ENCODE measurements at regions not wholly inside any gene's neighbourhood (a gene's known extent, or its start where the extent isn't known, plus 50 kb on each side); places are given as distances from the start of the nearest gene placed in this dataset.

DNA sequence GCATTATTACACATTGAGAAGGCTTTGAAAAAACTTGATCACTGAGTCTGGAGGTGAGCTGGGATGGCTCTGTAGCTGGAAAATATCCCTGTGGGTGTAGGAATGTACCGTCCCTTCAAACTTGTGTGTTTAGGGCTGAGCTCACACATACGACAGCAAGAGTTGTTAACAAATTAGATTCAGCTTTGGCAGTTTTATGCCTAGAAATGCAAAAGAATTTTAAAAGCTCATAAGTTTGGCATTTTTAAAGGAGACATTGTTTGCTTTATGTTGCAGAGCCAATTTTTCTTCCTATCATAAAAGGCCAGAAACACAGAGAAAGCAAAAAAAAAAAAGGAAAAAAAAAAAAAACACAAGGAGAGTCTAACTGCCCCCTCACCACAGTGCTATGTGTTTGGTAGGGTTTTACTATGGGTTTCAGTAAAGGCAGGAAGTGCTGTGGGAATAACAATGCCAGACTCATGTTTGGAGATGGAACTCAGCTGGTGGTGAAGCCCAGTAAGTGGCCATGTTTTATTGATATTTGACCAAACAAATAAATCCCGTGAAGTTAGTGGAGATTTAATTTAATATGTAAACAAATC, 78.4 kb downstream of the DAD1 start:
- in situ Hi-C loops (cut with HindIII; ENCODE audit: extremely low pct_ligation_motif_present, low pct_unique_long_range_greater_than_20kb) (no loop called here), intact Hi-C loops (cut with micrococcal nuclease; ENCODE audit: unreplicated experiment) (no loop called here)
- H3K9me3 ChIP-seq (ENCODE audit: low read length): no peaks in the 10 kb centered on the region
- ChIA-PET POLR2A (no interaction called here), CTCF (ENCODE audit: low intra/inter-chr PET ratio, low total read pairs) (no interaction called here)
- H3K4me1 ChIP-seq (ENCODE audit: insufficient read depth, low read length): no peaks in the 10 kb centered on the region
- no peak overlapping the region for H2AFZ ChIP-seq (ENCODE audit: low read length)
- H4K20me1 ChIP-seq (ENCODE audit: insufficient read depth, low read length): no peaks in the 10 kb centered on the region
- H3K4me2 ChIP-seq (ENCODE audit: low read depth, low read length): no peak overlapping the region
- no TSS peak for BruUV-seq (replicated peaks)
- H3K27me3 ChIP-seq (ENCODE audit: control insufficient read depth in 1 of 2, insufficient read depth in 2 of 2, low read length in 2 of 2): peaks cover 5 to 36% of the 10 kb centered on the region in 2 experiments; a peak in 3 of 5 replicates
- DNase-seq (ENCODE audit: low spot score) (no peak), ATAC-seq (no peak), FAIRE-seq (no peak)
- no peak overlapping the region for H3K9ac ChIP-seq (ENCODE audit: insufficient read depth, low read depth, low read length)
- no peak overlapping the region for H3K4me3 ChIP-seq (replicated peaks in 1 of 3; ENCODE audit: insufficient read depth in 1 of 3, low read depth in 2 of 3, low read length in 3 of 3)
- 39% methylated on average over 3 of the region's 3 CpGs for WGBS (ENCODE audit: low lambda C conversion rate)
- no peaks in the 10 kb centered on the region for H3K79me2 ChIP-seq (ENCODE audit: insufficient read depth, low read length)
- H3K36me3 ChIP-seq (replicated peaks in 1 of 2; ENCODE audit: control insufficient read depth in 1 of 2, insufficient read depth in 2 of 2, low read length in 2 of 2): no peaks in the 10 kb centered on the region
- H3K27ac ChIP-seq (ENCODE audit: extremely low read length, insufficient read depth, low read length): no peak overlapping the region
- no peak for TF ChIP-seq KLF9 (CRISPR knock-in tag; IDR thresholded peaks at IDR 0.05; ENCODE audit: low read depth)
- no peak for TF ChIP-seq IKZF4 (CRISPR knock-in tag; IDR thresholded peaks at IDR 0.05; ENCODE audit: borderline replicate concordance, low read depth, not compliant biosample characterization)
- TF ChIP-seq, protein P1, sequence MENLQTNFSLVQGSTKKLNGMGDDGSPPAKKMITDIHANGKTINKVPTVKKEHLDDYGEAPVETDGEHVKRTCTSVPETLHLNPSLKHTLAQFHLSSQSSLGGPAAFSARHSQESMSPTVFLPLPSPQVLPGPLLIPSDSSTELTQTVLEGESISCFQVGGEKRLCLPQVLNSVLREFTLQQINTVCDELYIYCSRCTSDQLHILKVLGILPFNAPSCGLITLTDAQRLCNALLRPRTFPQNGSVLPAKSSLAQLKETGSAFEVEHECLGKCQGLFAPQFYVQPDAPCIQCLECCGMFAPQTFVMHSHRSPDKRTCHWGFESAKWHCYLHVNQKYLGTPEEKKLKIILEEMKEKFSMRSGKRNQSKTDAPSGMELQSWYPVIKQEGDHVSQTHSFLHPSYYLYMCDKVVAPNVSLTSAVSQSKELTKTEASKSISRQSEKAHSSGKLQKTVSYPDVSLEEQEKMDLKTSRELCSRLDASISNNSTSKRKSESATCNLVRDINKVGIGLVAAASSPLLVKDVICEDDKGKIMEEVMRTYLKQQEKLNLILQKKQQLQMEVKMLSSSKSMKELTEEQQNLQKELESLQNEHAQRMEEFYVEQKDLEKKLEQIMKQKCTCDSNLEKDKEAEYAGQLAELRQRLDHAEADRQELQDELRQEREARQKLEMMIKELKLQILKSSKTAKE (CRISPR knock-in tag; IDR thresholded peaks at IDR 0.05; ENCODE audit: borderline replicate concordance): no peak
- TF ChIP-seq GZF1 (CRISPR knock-in tag; IDR thresholded peaks at IDR 0.05): no peak
- no peak for TF ChIP-seq HOXA7 (CRISPR knock-in tag; IDR thresholded peaks at IDR 0.05)
- TF ChIP-seq ZNF614 (CRISPR knock-in tag; IDR thresholded peaks at IDR 0.05; ENCODE audit: borderline replicate concordance): no peak
- no peak for TF ChIP-seq ZNF260 (CRISPR knock-in tag; IDR thresholded peaks at IDR 0.05; ENCODE audit: borderline replicate concordance, low read depth)
- no peak for TF ChIP-seq ATF7 (IDR thresholded peaks at IDR 0.05)
- TF ChIP-seq ATF7 (CRISPR knock-in tag; IDR thresholded peaks at IDR 0.05): no peak
- TF ChIP-seq, protein P2, sequence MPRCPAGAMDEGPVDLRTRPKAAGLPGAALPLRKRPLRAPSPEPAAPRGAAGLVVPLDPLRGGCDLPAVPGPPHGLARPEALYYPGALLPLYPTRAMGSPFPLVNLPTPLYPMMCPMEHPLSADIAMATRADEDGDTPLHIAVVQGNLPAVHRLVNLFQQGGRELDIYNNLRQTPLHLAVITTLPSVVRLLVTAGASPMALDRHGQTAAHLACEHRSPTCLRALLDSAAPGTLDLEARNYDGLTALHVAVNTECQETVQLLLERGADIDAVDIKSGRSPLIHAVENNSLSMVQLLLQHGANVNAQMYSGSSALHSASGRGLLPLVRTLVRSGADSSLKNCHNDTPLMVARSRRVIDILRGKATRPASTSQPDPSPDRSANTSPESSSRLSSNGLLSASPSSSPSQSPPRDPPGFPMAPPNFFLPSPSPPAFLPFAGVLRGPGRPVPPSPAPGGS (CRISPR knock-in tag; IDR thresholded peaks at IDR 0.05): no peak
- TF ChIP-seq MAF1 (CRISPR knock-in tag; IDR thresholded peaks at IDR 0.05; ENCODE audit: borderline replicate concordance): no peak
- TF ChIP-seq, protein P3, sequence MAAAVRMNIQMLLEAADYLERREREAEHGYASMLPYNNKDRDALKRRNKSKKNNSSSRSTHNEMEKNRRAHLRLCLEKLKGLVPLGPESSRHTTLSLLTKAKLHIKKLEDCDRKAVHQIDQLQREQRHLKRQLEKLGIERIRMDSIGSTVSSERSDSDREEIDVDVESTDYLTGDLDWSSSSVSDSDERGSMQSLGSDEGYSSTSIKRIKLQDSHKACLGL (CRISPR knock-in tag; IDR thresholded peaks at IDR 0.05): no peak
- TF ChIP-seq ZNF274 (CRISPR knock-in tag; IDR thresholded peaks at IDR 0.05): no peak
- no peak for TF ChIP-seq KLF12 (CRISPR knock-in tag; IDR thresholded peaks at IDR 0.05; ENCODE audit: borderline replicate concordance)
- no peak for TF ChIP-seq ZSCAN12 (CRISPR knock-in tag; IDR thresholded peaks at IDR 0.05)
- no peak for TF ChIP-seq NR0B2 (CRISPR knock-in tag; IDR thresholded peaks at IDR 0.05)

Measured in HepG2 (cell line).